HG03139 (cell line): ENCODE measurements at regions not wholly inside any gene's neighbourhood (a gene's known extent, or its start where the extent isn't known, plus 50 kb on each side); places are given as distances from the start of the nearest gene placed in this dataset.

Experiments
- ATAC-seq: cut with Tn5 transposase; IDR thresholded peaks from one replicate; pipeline ENCODE4 v1.9.1; 2021; ENCODE audit not compliant: unreplicated experiment

- no peak for ATAC-seq
Measured at GRCh38 chr15:92304223-92304975, 89.3 kb upstream of the ST8SIA2 start.

- no peak for ATAC-seq
Measured at GRCh38 chr15:92305343-92305742, 88.3 kb upstream of the ST8SIA2 start.

- ATAC-seq = no peak
Measured at GRCh38 chr15:92306663-92307062, 87.0 kb upstream of the ST8SIA2 start.

GRCh38 chr15:92315144-92315543 is 78.5 kb upstream of the ST8SIA2 start:
- no peak for ATAC-seq

- no peak for ATAC-seq
Measured at GRCh38 chr15:92315595-92316211, 78.0 kb upstream of the ST8SIA2 start.

- ATAC-seq = no peak
Measured at GRCh38 chr15:92316586-92317295, 76.9 kb upstream of the ST8SIA2 start.

GRCh38 chr15:92320012-92320699 is 73.5 kb upstream of the ST8SIA2 start:
- ATAC-seq = no peak

GRCh38 chr15:92322566-92323355 is 70.9 kb upstream of the ST8SIA2 start:
- no peak for ATAC-seq

GRCh38 chr15:92323525-92323924 is 70.2 kb upstream of the ST8SIA2 start:
- no peak for ATAC-seq

- no peak for ATAC-seq
Measured at GRCh38 chr15:92324101-92324963, 69.3 kb upstream of the ST8SIA2 start.

- ATAC-seq = no peak
Measured at GRCh38 chr15:92326236-92326635, 67.4 kb upstream of the ST8SIA2 start.

- ATAC-seq = no peak
Measured at GRCh38 chr15:92327033-92327432, 66.6 kb upstream of the ST8SIA2 start.

- no peak for ATAC-seq
Measured at GRCh38 chr15:92328207-92328606, 65.5 kb upstream of the ST8SIA2 start.

GRCh38 chr15:92332125-92332899 is 61.4 kb upstream of the ST8SIA2 start:
- ATAC-seq = no peak

GRCh38 chr15:92333709-92334108 is 60.0 kb upstream of the ST8SIA2 start:
- ATAC-seq = no peak

GRCh38 chr15:92336419-92336987 is 57.2 kb upstream of the ST8SIA2 start:
- no peak for ATAC-seq

GRCh38 chr15:92339361-92339760 is 54.3 kb upstream of the ST8SIA2 start:
- ATAC-seq = no peak
